KMS-11 (cell line): ENCODE measurements at regions not wholly inside any gene's neighbourhood (a gene's known extent, or its start where the extent isn't known, plus 50 kb on each side); places are given as distances from the start of the nearest gene placed in this dataset.

Experiments
- H2AFZ ChIP-seq: fragments of 200-600 bp; sonication (generic); 2 replicates; pipeline ENCODE4 v1.6.1; 2016; ENCODE audit warnings: antibody characterized with exemption, mixed run types, low read depth
- H3K27ac ChIP-seq: fragments of 200-600 bp; sonication (generic); 2 replicates; pipeline ENCODE4 v1.6.1; 2016; ENCODE audit warnings: mild to moderate bottlenecking, mixed run types
- H3K27me3 ChIP-seq: fragments of 200-600 bp; sonication (generic); 2 replicates; pipeline ENCODE4 v1.6.1; 2017; ENCODE audit warnings: mild to moderate bottlenecking, low read depth, mixed run types, moderate library complexity; ENCODE audit not compliant: insufficient read depth
- H3K36me3 ChIP-seq: fragments of 200-600 bp; sonication (generic); 2 replicates; pipeline ENCODE4 v1.6.1; 2017; ENCODE audit warnings: mild to moderate bottlenecking, mixed run types; ENCODE audit not compliant: insufficient read depth
- H3K4me1 ChIP-seq: fragments of 200-600 bp; sonication (generic); 2 replicates; pipeline ENCODE4 v1.6.1; 2016; ENCODE audit warnings: mild to moderate bottlenecking, low read depth, mixed run types; ENCODE audit not compliant: poor library complexity, severe bottlenecking
- H3K4me2 ChIP-seq: fragments of 200-600 bp; sonication (generic); 2 replicates; pipeline ENCODE4 v1.7.0; 2016; ENCODE audit warnings: mild to moderate bottlenecking, mixed run types
- H3K4me3 ChIP-seq: fragments of 200-600 bp; sonication (generic); IDR thresholded peaks from 2 replicates; pipeline ENCODE4 v1.6.1; 2017; ENCODE audit warnings: low read depth, low read length, mixed read lengths; ENCODE audit not compliant: insufficient read depth
- H3K79me2 ChIP-seq: fragments of 200-600 bp; sonication (generic); 2 replicates; pipeline ENCODE4 v1.6.1; 2016; ENCODE audit warnings: low read depth, mixed run types; ENCODE audit not compliant: insufficient read depth
- H3K9ac ChIP-seq: fragments of 200-600 bp; sonication (generic); 2 replicates; pipeline ENCODE4 v1.6.1; 2016; ENCODE audit warnings: mild to moderate bottlenecking, mixed run types
- H4K20me1 ChIP-seq: fragments of 200-600 bp; sonication (generic); 2 replicates; pipeline ENCODE4 v1.6.1; 2016; ENCODE audit warnings: mild to moderate bottlenecking, mixed run types; ENCODE audit not compliant: insufficient read depth
- TF ChIP-seq, protein P1 (sequence below): fragments of 200-600 bp; sonication (generic); conservative IDR thresholded peaks from 2 replicates; pipeline ENCODE4 v1.6.1; 2017; ENCODE audit warnings: low read depth, mild to moderate bottlenecking, antibody characterized with exemption, low read length, moderate library complexity, mixed read lengths

DNA sequence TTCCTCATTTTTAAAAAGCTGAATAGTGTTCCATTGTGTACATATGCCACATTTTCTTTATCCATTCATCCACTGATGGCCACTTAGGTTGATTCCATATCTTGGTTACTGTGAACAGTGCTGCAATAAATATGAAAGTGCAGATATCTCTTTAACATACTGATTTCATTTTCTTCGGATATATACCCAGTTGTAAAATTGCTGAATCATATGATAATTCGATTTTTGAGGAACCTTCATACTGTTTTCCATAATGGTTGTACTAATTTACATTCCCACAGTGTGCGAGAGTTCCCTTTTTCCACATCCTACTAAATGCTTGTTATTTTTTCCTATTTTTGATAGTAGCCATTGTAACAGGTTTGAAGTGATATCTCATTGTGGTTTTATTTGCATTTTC, 263.2 kb downstream of the STK31 start:
- Histone ChIP-seq H3K9ac (no peak overlapping the region), H3K27ac (no peak overlapping the region), H3K4me2 (no peak overlapping the region), H3K4me3 (no peak overlapping the region), H3K79me2 (no peaks in the 10 kb centered on the region), H3K4me1 (no peaks in the 10 kb centered on the region), H3K36me3 (no peaks in the 10 kb centered on the region), H4K20me1 (no peaks in the 10 kb centered on the region), H2AFZ (no peak overlapping the region), H3K27me3 (no peaks in the 10 kb centered on the region)
- TF ChIP-seq, protein P1, sequence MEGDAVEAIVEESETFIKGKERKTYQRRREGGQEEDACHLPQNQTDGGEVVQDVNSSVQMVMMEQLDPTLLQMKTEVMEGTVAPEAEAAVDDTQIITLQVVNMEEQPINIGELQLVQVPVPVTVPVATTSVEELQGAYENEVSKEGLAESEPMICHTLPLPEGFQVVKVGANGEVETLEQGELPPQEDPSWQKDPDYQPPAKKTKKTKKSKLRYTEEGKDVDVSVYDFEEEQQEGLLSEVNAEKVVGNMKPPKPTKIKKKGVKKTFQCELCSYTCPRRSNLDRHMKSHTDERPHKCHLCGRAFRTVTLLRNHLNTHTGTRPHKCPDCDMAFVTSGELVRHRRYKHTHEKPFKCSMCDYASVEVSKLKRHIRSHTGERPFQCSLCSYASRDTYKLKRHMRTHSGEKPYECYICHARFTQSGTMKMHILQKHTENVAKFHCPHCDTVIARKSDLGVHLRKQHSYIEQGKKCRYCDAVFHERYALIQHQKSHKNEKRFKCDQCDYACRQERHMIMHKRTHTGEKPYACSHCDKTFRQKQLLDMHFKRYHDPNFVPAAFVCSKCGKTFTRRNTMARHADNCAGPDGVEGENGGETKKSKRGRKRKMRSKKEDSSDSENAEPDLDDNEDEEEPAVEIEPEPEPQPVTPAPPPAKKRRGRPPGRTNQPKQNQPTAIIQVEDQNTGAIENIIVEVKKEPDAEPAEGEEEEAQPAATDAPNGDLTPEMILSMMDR = no peak

DNA sequence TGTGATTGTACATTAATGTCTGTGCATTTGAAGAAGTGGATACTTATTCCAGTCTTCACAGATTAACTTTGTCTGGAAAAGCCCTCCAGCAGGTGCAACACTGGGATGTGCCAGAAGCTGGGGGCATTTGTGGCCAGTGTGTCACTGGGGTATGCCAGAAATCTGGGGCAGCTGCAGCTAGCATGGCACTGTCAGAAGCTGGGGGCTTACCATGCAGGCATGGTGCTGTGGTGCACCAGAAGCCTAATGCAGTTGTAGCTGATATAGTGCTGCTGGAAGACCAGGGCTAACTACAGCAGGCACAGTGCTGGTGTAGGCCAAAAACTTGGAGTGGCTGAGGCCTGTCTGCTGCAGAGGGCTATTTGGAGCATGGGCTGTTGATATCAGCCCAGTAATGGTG, 270.1 kb downstream of the STK31 start:
- TF ChIP-seq, protein P1 = no peak
- H2AFZ ChIP-seq = no peak overlapping the region
- no peaks in the 10 kb centered on the region for H3K79me2 ChIP-seq
- no peaks in the 10 kb centered on the region for H3K4me1 ChIP-seq
- H3K27ac ChIP-seq = no peak overlapping the region
- H3K4me2 ChIP-seq = no peak overlapping the region
- no peaks in the 10 kb centered on the region for H3K36me3 ChIP-seq
- H3K4me3 ChIP-seq = no peak overlapping the region
- H3K9ac ChIP-seq = no peak overlapping the region
- no peaks in the 10 kb centered on the region for H4K20me1 ChIP-seq
- H3K27me3 ChIP-seq = no peaks in the 10 kb centered on the region

DNA sequence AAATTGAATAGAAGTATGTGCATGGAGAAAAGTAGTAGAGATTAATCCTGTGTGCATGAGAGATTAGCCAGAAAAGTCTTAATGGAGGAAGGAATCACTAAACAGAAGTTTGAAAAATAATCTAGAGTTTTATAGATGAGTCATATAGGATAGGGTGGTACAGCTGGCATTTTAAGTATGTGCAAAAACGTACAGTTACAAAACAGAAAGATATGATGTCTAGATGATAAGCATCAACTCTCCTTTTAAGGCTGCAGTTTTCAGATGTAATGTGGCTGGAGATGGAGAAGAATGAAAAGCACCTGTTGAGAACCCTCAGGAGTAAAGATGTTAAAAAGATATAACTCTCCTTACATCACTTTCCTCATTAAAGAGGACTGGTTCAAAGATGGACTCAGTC, 271.3 kb downstream of the STK31 start:
- Histone ChIP-seq H3K36me3 (no peaks in the 10 kb centered on the region), H2AFZ (no peak overlapping the region), H3K4me2 (no peak overlapping the region), H3K27ac (no peak overlapping the region), H4K20me1 (no peaks in the 10 kb centered on the region), H3K27me3 (no peaks in the 10 kb centered on the region), H3K79me2 (no peaks in the 10 kb centered on the region), H3K9ac (no peak overlapping the region), H3K4me1 (no peaks in the 10 kb centered on the region), H3K4me3 (no peak overlapping the region)
- TF ChIP-seq, protein P1 = no peak

DNA sequence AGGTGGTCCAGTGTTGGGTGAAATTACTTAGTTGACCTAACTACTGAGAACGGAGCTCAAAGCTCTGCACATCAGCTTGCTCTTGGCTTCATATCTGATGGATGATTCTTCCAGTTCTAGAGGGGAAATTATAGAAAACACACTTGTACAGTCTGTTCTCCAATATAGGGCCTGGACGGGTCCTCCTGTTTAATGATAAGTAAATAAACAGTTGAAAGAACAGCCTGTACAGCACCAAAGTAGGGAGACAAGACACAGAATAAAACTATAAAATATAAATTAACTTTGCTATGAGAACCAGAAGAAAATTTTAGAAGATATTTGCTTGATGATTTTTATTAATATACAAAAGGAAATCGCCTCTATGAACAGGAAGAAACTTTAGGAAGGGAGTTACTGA, 271.7 kb downstream of the STK31 start:
- Histone ChIP-seq H3K36me3 (no peaks in the 10 kb centered on the region), H3K9ac (no peak overlapping the region), H3K27ac (no peak overlapping the region), H3K27me3 (no peaks in the 10 kb centered on the region), H3K4me1 (no peaks in the 10 kb centered on the region), H3K79me2 (no peaks in the 10 kb centered on the region), H3K4me3 (no peak overlapping the region), H2AFZ (no peak overlapping the region), H4K20me1 (no peaks in the 10 kb centered on the region), H3K4me2 (no peak overlapping the region)
- TF ChIP-seq, protein P1 = no peak

DNA sequence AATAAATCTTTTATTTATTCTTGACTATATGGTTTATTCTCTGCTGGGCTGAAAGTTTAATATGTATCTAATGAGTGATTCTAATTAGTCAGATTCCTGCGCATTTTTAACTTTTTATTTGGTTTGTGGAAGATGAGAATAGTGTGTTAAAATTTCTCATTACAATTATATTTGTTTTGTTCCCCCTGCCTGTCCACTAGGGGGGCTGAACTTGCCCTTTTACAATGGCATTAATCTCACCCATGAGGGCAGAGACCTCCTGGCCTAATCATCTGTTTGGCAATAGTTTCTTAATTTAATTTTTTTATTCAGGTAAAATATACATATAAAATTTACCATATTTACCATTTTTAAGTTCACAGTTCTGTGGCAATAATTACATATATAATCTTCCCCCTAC, 278.5 kb upstream of the NPY start:
- TF ChIP-seq, protein P1 = no peak; the same call in 1 of the 2 replicates
- no peaks in the 10 kb centered on the region for H3K79me2 ChIP-seq
- no peak overlapping the region for H3K4me2 ChIP-seq
- H2AFZ ChIP-seq = no peak overlapping the region
- no peaks in the 10 kb centered on the region for H4K20me1 ChIP-seq
- no peak overlapping the region for H3K27ac ChIP-seq
- no peaks in the 10 kb centered on the region for H3K36me3 ChIP-seq
- H3K27me3 ChIP-seq = no peaks in the 10 kb centered on the region
- no peak overlapping the region for H3K9ac ChIP-seq
- no peaks in the 10 kb centered on the region for H3K4me1 ChIP-seq
- no peak overlapping the region for H3K4me3 ChIP-seq
